Skin of body (tissue), 1 donor: ENCODE measurements at regions not wholly inside any gene's neighbourhood (a gene's known extent, or its start where the extent isn't known, plus 50 kb on each side); places are given as distances from the start of the nearest gene placed in this dataset.
"Not testable (repeated sequence)": the region's sequence is repeated elsewhere in the genome, so short reads cannot be mapped to it uniquely, and the experiment has no call there.

Source experiments
- DNase-seq: peaks from one replicate; lab custom pipeline; 2025; lab: John Stamatoyannopoulos, UW

DNA sequence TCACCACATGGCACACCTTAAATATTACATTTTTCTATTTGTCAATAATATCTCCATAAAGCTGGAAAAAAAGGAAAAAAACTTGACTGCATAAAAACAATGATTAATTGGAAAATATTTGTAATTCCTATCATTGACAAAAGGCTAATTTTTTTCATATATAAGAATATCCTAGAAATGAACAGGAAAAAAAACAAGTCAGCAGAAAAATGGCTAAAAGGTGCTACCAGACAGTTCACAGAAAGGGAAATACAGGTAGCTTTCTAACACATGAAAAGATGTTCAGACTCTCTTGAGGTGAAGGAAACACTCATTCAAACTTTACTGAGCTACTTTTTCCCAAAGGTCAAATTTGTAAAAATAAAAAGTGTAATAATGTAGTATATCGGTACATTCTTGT is 104.1 kb upstream of the SCAF8 start:
- no peak for DNase-seq

DNA sequence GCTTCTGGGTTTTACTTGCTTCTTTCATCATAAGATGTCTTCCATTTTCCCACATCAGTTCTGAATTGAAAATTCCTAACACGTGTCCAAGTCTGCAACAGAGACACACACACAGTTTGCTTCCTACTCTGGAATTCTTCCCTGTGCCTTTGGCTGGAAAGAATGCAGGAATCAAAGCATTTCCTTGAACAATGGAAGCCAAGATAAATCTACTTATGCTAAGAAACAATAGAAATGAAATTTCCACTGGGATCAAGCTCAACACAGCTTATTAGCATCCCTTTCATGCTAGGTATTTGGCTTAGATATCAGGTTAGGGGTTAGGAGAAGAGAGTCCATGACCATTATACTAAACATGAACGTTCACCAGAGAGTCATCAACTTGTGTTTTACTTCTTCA is 101.1 kb upstream of the SCAF8 start:
- DNase-seq: peak; percentile 86

DNA sequence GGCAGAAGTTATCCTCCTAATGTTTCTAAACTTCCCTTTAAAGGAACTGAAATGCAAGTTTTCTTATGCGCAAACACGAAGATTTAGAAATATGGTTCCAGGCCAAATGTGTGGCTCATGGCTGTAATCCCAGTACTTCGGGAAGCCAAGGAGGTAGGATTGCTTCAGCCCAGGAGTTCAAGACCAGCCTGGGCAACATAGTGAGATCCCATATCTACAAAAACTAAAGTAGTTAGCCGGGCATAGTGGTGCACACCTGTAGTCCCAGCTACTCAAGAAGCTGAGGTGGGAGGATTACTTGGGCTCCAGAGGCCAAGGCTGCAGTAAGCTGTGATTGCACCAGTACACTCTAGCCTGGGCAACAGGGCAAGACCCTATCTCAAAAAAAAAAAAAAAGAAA is 95.8 kb upstream of the SCAF8 start:
- no peak for DNase-seq

DNA sequence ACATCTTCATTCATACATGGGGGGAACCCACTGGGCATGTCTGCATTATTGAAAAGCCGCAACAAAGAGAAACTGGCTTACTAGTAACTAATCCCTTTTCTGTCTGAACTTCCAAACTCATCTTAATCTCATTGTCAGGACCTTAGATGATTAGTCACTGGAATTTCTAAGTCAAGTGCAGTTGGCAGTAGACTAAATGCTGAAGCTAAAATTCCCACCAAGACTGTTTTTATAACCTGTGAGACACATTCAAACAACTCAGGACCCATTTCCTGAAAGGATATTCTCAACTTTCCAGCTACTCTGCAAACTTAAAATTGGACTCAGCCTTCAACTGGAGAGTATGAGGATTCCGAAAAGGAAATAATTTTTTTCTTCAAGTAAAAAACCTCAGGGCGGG is 94.8 kb upstream of the SCAF8 start:
- peak; percentile 19 for DNase-seq

DNA sequence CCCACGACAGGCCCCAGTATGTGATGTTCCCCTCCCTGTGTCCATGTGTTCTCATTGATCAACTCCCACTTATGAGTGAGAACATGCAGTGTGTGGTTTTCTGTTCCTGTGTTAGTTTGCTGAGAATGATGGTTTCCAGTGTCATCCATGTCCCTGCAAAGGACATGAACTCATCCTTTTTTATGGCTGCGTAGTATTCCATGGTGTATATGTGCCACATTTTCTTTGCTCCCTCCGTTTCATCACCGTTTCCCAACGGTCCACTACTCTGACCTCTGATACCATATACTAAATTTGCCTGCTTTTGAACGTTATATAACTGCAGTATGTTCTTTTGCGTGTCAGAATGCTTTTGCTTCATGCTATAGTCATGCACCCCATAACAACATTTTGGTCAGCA is 94.0 kb upstream of the SCAF8 start:
- DNase-seq: not testable (repeated sequence)

DNA sequence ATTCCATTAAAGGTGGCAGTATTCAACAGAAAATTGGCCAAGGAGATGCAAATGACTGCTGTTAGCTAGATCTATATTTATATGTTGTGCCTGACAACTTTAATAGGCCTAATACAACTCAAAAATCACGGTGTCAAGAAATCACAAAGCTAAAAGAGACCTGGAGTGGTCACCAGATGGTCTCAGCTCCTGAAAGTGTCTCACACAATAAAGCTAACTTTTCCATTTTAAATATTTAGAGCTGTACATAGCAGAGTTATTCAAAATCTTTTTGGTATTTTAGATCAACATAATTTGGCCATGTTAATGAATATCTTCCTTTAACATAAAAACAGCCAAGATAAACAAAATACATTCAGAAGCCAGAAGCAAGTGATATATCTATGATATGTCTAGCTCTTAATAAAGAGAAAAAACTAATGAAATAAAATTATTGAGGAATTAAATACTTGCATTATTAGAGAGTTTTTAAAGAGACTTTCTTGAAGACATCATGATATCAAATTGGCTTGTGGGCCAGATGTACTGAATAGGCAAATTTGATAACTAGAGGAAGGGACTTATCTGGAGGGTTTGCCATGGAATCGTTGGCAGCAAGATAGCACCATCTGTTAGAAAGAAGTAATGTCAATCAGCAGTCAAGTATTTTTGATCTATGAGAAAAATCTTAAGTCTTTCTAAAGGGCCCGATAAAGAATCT is 84.9 kb upstream of the SCAF8 start:
- no peak for DNase-seq

DNA sequence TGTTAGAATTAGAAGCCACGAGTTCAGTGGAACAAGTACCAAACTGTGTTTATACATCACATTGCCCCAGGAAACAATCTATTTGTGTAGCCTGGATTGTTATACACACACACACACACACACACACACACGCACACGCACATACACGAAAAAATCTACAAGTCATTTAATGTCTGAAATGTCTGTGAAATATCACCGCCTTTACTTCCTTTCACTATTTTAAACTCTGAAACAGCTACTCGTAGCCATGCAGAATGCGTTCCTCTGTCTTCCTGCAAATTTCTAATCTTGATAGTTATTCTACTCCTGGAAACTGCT is 84.4 kb upstream of the SCAF8 start:
- DNase-seq: no peak

DNA sequence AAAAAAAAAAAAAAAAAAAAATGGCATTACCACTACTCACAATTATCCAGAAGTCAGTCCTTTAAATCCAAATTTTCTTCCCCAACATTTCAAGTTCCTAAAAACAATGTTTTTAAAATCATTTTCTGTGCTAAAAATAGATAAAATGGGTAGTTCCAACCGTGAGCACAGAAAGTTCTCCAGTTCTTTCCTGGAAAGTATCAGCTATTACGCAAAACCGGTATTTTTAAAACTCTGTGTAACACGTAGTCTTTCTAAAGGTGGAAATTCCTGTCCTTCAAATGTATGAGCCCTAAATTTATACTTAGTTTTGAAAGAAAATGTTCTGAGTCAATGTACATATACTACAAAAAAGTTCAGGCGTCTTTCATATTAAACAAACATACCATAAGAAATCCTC is 83.5 kb upstream of the SCAF8 start:
- no peak for DNase-seq

DNA sequence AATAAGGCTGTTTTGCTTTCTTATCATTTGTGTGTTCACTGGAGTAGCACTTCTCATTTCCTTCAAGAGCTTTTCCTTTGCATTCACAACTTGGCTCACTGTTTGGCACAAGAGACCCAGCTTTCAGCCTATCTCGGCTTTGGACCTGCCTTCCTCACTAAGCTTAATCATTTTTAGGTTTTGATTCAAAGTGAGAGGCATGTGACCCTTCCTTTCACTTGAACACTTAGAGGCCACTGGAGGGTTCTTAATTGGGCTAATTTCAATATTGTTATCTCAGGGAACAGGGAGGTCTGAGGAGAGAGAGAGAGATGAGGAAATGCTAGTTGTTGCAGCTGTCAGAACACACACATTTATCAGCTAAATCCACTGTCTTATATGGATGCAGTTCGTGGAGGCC is 82.9 kb upstream of the SCAF8 start:
- no peak for DNase-seq

DNA sequence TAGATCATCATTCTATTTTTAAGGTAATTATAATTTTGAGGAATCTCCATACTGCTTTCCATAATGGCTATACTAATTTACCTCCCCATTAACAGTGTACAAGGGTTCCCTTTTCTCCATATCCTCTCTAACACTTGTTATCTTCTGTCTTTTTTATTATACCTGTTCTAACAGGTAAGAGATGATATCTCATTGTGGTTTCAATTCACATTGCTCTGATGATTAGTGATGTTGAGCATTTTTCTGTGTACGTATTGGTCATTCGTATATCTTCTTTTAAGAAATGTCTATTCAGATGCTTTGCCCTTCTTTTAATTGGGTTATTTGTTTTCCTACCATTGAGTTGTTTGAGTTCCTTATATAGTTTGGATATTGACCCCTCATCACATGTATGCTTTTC is 81.6 kb upstream of the SCAF8 start:
- no peak for DNase-seq

DNA sequence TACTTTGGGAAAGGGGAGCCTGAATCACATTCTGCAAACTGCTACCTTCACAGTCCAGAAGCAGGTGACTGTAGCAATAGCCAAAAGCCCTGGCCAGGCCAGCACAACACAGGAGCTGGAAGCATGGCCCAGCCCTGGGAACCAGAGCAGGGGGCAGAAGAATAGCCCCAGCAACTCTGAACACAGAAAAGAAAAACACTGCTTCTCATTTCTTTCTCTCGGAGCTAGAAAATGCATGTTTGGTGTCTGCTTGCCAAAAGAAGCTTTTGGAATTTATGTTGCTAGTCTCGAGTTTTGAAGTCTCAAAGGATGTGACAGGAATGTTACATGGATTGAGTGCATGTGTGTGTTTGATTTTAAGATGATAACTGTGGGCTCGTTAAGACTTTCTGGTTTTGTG is 79.8 kb upstream of the SCAF8 start:
- DNase-seq: peak; percentile 76

DNA sequence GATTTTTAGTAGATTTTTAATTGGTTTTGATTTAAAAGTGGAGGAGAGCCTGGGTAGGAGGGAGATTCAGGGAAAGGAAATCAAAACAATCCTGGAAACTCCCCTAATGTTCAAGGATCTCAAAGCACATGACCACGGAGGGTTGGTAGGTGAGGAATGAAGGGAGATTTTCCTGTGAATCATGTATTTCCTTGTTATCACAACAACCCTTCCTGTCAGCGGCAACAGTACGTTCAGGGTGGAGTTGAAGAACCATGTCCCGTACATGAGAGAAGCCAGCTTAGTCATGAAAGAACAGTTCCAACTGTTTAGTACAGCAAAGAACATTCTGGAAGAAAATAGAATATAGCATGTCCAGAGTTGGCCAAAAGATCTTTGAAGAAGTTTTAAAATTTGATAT is 79.4 kb upstream of the SCAF8 start:
- DNase-seq: peak; percentile 75

DNA sequence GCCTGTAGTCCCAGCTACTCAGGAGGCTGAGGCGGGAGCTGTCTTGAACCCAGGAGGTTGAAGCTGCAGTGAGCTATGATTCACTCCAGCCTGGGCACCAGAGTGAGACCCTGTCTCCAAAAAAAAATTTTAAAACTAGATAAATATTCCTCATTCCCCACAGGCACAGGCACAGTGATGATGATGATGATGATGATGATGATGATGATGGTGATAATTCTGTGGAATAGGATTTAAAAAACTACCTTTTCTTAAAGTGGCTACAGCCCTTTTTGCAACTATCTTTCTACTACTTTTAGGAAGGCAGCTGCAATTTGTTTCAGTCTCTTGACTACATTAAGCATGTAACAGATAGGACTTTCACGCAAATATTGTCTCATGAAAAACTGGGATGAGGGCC is 76.6 kb upstream of the SCAF8 start:
- DNase-seq: no peak

DNA sequence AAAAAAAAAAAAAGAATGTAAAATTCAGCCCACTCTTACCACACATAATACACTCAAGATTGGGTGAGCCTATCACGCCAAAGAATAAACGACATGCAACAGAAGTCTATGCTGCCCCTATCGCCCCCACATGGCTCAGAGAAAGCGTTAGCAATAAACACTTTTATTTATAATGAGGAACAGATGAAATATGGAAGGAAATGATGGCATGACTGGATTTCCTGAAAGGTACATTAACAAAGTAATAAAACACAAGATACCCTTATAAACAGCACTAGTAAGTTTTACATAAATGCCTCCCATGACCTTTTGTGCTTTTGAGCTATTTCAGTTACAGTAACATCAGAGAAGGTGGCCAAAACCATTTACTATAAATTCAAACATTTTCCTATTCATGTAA is 71.4 kb upstream of the SCAF8 start:
- no peak for DNase-seq

DNA sequence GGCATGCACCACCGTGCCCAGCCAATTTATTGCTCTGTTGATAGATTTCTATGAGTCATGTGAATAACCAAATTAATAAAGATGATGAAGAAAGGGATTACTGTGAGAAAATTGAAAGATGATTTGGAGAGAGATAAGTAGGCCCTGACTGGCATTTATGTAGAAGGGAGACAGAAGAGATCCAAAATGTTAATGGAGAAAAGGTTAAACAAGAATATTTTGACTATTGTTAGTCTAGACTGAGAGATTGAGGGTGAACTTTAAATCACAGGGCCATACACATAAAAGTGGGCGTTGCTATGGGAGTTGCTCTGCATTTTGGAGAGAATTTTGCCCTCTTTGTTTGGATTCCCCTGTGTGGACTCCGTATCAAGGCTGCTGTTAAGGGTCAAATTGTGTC is 68.9 kb upstream of the SCAF8 start:
- no peak for DNase-seq

DNA sequence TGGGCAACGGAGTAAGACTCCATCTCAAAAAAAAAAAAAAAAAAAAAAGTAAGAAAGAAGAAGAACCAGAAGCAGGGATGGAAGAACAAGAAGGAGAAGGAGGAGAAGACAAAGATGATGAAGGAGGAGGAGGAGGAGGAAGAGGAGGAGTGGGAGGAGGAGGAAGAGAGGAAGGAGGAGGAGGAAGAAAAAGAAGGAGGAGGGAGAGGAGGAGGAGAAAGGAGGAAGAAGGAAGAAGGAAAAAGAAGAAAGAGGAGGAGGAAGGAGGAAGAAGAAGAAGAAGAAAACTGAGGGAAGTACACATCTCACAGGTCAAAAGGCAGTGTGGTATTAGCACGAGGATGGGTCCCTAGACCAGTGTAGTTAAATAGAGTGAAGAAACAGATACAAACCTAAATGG is 65.1 kb upstream of the SCAF8 start:
- no peak for DNase-seq

DNA sequence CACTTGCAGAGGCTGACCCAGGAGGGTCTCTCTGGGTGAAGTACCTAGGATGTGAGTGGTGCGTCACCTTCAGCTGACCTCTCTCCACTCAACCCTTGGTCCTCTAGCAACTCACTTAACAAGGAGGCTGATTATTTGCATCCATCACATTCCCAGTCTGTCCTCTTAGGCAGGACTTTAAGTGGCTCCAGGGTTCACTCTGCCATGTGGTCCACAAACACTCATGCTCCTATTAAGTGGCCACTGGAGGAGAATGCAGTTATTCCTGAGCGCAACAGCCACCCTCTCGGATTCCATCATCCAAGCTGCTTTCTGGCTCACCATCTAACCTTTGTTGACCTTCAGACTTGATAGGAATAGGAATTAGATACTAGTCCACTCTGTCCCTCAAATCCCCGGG is 61.1 kb upstream of the SCAF8 start:
- DNase-seq: no peak

DNA sequence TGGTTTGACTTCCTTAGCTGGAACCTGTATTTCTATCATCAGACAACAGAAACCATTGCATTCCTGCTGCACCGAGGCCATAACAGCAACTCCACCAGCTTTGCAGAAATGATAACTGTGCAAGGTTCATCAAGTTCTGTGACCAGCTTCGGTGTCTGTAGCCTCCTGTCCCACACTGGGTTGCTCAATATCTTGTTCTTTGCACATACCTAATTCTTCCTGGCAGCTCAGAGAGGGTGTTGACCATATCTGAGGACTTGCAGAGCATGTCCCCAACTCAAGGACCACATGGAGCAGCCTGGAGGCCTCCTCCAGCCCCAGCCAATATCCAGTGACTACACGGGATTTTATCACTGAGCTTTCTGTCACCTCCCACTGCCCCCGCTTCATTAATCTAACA is 59.3 kb upstream of the SCAF8 start:
- DNase-seq: no peak

DNA sequence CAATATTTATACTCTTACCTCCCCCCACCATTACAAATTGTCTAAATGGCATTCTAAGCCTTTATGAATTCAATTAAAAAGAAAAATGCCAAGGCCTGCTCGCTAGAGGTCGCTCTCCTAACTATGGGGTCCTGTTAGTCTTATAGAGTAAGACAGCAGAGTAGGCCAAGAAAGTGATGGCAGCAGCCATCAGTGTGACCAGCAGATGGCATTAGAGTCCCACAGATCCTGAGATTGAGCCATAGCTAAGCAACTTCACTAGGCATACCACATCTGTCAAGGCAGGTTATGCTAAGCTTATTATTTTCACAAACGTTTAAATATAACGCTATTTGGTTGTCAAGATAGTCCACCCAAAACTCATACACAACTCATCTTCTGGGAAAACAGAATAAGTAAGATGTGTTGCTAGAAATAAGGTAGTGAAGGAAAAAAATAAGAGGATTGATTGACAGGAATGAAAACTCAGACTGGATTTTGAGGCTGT is 57.6 kb upstream of the SCAF8 start:
- DNase-seq: peak; percentile 94

DNA sequence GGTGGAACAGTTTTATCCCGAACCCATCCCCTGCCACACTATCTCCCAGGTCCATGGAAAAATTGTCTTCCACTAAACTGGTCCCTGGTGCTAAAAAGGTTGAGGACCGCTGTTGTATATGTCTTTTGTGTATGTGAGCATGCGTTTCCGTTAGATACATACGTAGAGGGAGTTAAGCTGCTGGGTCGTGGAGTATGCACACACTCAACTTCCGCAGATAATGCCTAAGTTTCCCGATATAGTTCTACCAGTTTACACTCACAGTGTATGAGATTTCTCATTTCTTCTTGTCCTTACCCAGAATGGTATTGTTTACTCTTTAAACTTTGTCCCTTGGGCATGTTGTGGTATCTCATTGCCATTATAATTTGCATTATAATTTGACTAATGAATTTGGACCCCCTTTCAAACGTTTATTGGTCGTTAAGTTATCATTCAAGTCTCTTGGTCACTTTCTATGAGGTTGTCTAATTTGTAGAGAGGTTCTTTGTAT is 50.5 kb upstream of the SCAF8 start:
- DNase-seq: no peak
